H1 (cell line): ENCODE measurements at regions not wholly inside any gene's neighbourhood (a gene's known extent, or its start where the extent isn't known, plus 50 kb on each side); places are given as distances from the start of the nearest gene placed in this dataset.

Experiments
- TF ChIP-seq, protein P1 (sequence below): fragments of 300-600 bp; sonication (generic); IDR thresholded peaks from 2 replicates; pipeline ENCODE4 v1.7.1; 2012; ENCODE audit warnings: low read length, moderate library complexity, mild to moderate bottlenecking, inconsistent platforms; ENCODE audit not compliant: insufficient replicate concordance

DNA sequence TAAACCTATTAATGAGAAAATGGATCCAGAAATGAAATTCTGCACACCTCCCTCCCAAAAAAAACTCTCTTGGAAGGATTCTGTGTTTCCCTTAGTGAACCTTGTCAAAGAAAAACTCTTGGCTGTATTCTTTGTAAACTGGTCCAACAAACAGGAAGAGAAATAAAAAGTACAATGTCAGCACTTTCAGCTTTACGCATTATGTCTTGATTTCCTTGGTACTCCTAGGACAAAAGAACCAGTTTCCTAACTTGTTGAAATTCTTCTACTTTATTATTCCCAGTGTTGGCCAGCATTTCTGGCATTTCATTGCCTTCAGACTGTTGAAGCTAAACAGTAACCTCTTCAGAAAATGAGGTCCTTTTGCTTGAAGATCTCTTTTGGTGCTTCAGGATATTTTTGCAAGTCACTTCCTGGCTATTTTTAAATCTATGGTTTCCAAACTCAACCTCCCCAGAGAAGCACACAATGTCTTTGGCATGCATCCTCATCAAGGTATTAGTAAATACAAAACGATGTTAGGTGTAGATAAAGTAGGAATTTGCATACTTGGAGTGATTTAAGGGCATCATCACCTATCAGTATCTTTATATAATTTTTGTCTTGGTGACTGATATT, 342.7 kb downstream of the AASDHPPT start (continued):
- TF ChIP-seq, protein P1, sequence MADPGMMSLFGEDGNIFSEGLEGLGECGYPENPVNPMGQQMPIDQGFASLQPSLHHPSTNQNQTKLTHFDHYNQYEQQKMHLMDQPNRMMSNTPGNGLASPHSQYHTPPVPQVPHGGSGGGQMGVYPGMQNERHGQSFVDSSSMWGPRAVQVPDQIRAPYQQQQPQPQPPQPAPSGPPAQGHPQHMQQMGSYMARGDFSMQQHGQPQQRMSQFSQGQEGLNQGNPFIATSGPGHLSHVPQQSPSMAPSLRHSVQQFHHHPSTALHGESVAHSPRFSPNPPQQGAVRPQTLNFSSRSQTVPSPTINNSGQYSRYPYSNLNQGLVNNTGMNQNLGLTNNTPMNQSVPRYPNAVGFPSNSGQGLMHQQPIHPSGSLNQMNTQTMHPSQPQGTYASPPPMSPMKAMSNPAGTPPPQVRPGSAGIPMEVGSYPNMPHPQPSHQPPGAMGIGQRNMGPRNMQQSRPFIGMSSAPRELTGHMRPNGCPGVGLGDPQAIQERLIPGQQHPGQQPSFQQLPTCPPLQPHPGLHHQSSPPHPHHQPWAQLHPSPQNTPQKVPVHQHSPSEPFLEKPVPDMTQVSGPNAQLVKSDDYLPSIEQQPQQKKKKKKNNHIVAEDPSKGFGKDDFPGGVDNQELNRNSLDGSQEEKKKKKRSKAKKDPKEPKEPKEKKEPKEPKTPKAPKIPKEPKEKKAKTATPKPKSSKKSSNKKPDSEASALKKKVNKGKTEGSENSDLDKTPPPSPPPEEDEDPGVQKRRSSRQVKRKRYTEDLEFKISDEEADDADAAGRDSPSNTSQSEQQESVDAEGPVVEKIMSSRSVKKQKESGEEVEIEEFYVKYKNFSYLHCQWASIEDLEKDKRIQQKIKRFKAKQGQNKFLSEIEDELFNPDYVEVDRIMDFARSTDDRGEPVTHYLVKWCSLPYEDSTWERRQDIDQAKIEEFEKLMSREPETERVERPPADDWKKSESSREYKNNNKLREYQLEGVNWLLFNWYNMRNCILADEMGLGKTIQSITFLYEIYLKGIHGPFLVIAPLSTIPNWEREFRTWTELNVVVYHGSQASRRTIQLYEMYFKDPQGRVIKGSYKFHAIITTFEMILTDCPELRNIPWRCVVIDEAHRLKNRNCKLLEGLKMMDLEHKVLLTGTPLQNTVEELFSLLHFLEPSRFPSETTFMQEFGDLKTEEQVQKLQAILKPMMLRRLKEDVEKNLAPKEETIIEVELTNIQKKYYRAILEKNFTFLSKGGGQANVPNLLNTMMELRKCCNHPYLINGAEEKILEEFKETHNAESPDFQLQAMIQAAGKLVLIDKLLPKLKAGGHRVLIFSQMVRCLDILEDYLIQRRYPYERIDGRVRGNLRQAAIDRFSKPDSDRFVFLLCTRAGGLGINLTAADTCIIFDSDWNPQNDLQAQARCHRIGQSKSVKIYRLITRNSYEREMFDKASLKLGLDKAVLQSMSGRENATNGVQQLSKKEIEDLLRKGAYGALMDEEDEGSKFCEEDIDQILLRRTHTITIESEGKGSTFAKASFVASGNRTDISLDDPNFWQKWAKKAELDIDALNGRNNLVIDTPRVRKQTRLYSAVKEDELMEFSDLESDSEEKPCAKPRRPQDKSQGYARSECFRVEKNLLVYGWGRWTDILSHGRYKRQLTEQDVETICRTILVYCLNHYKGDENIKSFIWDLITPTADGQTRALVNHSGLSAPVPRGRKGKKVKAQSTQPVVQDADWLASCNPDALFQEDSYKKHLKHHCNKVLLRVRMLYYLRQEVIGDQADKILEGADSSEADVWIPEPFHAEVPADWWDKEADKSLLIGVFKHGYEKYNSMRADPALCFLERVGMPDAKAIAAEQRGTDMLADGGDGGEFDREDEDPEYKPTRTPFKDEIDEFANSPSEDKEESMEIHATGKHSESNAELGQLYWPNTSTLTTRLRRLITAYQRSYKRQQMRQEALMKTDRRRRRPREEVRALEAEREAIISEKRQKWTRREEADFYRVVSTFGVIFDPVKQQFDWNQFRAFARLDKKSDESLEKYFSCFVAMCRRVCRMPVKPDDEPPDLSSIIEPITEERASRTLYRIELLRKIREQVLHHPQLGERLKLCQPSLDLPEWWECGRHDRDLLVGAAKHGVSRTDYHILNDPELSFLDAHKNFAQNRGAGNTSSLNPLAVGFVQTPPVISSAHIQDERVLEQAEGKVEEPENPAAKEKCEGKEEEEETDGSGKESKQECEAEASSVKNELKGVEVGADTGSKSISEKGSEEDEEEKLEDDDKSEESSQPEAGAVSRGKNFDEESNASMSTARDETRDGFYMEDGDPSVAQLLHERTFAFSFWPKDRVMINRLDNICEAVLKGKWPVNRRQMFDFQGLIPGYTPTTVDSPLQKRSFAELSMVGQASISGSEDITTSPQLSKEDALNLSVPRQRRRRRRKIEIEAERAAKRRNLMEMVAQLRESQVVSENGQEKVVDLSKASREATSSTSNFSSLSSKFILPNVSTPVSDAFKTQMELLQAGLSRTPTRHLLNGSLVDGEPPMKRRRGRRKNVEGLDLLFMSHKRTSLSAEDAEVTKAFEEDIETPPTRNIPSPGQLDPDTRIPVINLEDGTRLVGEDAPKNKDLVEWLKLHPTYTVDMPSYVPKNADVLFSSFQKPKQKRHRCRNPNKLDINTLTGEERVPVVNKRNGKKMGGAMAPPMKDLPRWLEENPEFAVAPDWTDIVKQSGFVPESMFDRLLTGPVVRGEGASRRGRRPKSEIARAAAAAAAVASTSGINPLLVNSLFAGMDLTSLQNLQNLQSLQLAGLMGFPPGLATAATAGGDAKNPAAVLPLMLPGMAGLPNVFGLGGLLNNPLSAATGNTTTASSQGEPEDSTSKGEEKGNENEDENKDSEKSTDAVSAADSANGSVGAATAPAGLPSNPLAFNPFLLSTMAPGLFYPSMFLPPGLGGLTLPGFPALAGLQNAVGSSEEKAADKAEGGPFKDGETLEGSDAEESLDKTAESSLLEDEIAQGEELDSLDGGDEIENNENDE: no peak
